ENCODE measurements at regions not wholly inside any gene's neighbourhood (a gene's known extent, or its start where the extent isn't known, plus 50 kb on each side); places are given as distances from the start of the nearest gene placed in this dataset.
"Not testable (repeated sequence)": the region's sequence is repeated elsewhere in the genome, so short reads cannot be mapped to it uniquely, and the experiment has no call there.

DNA sequence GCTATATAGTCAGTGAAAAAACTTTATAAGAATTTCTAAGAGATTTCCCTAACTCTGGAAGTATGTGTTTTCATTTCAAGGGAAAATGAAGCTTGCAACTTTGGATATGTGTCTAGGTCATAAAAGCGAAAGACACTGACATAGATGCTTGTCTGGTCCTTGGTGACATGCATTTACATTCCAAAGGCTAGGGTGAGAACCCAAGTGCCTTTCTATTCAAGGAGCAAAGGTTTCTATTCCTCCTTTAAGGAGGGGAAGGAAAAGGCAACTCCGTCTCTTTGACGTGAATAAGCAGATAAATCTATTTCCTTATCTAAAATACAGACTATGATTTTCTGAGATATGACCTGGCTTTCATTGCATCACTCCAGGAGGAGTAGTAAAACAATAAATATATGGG lies 261.1 kb downstream of the CDH7 start:
- DNase-seq: no peak
- Histone ChIP-seq H3K9me3 (no peaks in the 10 kb centered on the region), H3K27ac (no peak overlapping the region), H3K4me3 (no peak overlapping the region), H3K27me3 (ENCODE audit: low read depth) (no peaks in the 10 kb centered on the region), H3K4me1 (no peaks in the 10 kb centered on the region), H3K36me3 (no peaks in the 10 kb centered on the region)
- ATAC-seq: no peak
- TF ChIP-seq CTCF (IDR thresholded peaks at IDR 0.05): no peak
- intact Hi-C loops (cut with DNase I): no loop called here

- DNase-seq: no peak
- no peaks in the 10 kb centered on the region for H3K9me3 ChIP-seq
- H3K4me3 ChIP-seq: no peak overlapping the region
- intact Hi-C loops (cut with DNase I): no loop called here
- H3K27me3 ChIP-seq (ENCODE audit: low read depth): no peaks in the 10 kb centered on the region
- H3K27ac ChIP-seq: no peak overlapping the region
- no peak for TF ChIP-seq CTCF (IDR thresholded peaks at IDR 0.05)
- H3K36me3 ChIP-seq: no peaks in the 10 kb centered on the region
- H3K4me1 ChIP-seq: no peaks in the 10 kb centered on the region
- no peak for ATAC-seq
These were observed 255.2 kb downstream of the CDH7 start for GRCh38 chr18:66005831-66006588.

DNA sequence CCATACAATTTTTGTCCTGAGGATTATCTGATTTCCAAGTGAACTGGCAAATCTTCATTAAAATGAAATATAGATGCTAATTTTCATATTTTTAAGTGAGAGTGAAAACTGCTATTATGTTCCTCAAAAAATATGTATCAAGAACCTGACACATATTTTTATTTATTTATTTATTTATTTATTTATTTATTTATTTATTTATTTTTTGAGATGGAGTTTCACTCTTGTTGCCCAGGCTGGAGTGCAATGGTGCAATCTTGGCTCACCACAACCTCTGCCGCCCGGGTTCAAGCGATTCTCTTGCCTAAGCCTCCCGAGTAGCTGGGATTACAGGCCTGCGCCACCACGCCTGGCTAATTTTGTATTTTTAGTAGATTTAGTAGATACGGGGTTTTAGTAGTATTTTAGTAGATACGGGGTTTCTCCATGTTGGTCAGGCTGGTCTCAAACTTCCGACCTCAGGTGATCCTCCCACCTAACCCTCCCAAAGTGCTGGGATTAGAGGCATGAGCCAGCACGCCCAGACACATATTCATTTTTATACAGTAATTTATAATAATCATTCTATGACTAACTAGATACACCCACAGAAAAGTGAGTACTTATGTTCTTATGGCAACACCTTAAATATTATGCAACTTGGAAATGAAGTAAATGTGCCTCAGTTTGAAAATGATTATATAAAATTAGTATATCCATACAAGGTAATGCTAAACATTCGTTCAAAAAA lies 248.3 kb downstream of the CDH7 start:
- H3K27ac ChIP-seq; H3K27me3 ChIP-seq (ENCODE audit: low read depth); H3K9me3 ChIP-seq; DNase-seq; H3K4me3 ChIP-seq; ATAC-seq; H3K4me1 ChIP-seq; intact Hi-C loops (cut with DNase I); H3K36me3 ChIP-seq: not testable (repeated sequence)

GRCh38 chr18:65995206-65995605 lies 244.4 kb downstream of the CDH7 start:
- no peak for ATAC-seq
- H3K36me3 ChIP-seq: no peaks in the 10 kb centered on the region
- intact Hi-C loops (cut with DNase I): no loop called here
- no peak for DNase-seq
- no peaks in the 10 kb centered on the region for H3K27me3 ChIP-seq (ENCODE audit: low read depth)
- no peak overlapping the region for H3K27ac ChIP-seq
- TF ChIP-seq CTCF (IDR thresholded peaks at IDR 0.05): no peak
- no peak overlapping the region for H3K4me3 ChIP-seq
- no peaks in the 10 kb centered on the region for H3K9me3 ChIP-seq
- no peaks in the 10 kb centered on the region for H3K4me1 ChIP-seq

GRCh38 chr18:65994302-65994701 lies 243.5 kb downstream of the CDH7 start:
- Histone ChIP-seq H3K9me3 (no peaks in the 10 kb centered on the region), H3K27ac (no peak overlapping the region), H3K27me3 (ENCODE audit: low read depth) (no peaks in the 10 kb centered on the region), H3K4me3 (no peak overlapping the region), H3K4me1 (no peaks in the 10 kb centered on the region), H3K36me3 (no peaks in the 10 kb centered on the region)
- DNase-seq (no peak), ATAC-seq (peak in 1 of 2 donors; percentile 47)
- no peak for TF ChIP-seq CTCF (IDR thresholded peaks at IDR 0.05)
- intact Hi-C loops (cut with DNase I): no loop called here
